ENCODE measurements at regions not wholly inside any gene's neighbourhood (a gene's known extent, or its start where the extent isn't known, plus 50 kb on each side); places are given as distances from the start of the nearest gene placed in this dataset.

DNA sequence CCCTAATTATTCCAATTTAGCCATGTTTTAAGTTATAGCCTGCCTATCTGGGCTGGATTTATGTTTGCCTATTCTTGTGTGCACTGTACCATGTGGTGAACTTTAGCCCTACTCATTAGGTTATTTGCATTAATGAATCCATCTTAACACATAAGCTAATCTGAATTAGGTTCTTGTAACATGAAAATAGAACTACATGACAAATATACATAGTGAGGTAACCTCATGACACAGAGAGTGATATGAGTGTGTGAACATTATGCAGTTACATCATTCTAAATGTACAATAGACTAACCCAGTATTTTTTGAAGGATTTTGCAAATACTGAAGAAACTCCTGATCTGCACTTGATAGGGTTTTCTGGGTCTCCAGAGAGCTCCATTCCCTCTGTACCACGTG lies 733.7 kb upstream of the CITED2 start:
- no peak for DNase-seq

DNA sequence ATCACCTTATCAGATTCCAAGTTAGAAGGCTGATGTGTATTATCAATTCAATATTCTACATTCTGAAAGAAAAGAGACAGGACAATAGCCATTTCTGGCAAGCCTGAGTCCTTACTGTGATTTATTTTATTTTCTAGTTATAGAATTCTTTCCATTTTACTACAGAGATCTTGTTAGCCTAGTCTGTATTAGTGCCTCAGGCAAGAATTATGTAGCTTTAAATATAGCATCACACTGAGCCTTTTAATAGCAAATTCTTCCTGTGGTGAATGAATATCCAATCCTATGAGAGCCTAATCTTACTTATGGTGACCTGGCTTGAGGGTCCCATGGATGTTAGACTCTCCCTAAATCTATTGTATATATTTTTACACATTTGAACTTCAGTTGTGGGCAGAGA lies 732.8 kb upstream of the CITED2 start:
- no peak for DNase-seq

DNA sequence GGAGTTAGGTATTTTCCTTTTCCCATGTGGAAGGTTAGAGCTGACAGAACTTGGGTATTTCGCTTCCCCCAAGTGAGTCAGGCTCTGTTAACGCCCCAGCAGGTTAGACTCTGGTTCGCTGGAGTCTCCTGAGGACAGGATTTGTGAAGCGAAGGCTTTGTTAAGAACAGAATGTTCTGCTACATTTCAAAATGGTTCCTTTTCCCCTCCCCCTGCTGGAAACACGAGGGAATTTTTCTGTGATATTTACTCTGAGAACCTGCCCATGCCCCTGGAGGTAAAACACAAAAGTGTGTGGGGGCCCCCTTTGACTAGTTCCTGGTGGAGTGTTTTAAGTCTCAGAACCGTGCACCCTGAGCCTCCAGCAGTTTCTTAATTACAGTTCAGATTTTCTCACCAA lies 731.4 kb upstream of the CITED2 start:
- DNase-seq: no peak

DNA sequence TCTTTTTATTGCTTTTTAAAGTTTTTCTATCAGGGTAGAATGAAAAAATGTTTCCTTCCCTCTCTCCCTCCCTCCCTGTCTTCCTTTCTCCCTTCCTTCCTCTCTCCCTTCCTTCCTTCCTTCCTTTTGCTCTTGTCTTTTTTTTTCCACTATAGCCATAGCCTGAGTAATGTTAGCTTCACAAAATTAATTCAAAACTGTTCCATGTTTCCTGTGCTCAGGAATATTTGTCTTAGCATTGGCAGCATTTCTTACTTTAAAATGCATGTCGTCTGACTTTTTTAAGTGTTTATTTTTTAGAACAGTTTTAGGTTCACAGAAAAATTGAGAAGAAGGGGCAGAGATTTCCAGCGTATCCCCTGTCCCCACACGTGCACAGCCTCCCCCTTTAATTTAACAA lies 730.8 kb upstream of the CITED2 start:
- DNase-seq: no peak

DNA sequence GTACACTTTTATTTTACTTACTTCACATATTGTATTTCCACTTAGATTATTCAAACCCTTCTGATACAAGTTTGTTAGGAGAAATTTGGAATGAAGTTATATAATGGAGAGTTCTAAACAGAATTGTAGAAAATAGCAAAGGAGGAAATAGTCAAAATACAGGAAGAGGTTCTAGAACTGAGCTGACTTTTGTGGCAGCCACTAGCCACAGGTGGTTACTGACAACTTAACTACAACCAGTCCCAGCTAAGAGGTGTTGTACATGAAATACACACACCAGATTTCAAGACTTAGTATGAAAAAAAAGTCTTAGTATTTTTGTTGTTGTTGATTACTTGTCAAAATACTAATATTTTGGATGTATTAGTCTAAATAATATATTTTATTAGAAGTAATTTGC lies 727.4 kb upstream of the CITED2 start:
- DNase-seq: no peak

DNA sequence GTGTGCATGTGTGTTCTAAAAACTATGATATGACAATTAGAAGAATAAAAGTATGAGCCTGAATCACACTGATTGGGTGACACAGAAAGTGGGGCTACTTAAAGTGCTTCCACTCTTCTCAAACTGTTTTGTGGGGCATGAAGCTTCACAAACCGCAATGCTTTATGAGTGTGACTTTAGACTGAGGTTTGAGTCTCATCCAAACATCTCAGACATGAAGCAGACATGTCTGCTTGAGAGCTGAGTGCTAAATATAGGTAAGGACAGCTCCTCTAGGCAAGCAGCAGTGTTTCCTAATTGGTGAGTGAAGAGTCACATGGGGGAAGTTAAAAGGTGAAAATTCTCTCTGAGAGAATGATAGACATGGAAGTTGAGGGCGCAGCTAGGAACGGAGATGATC lies 726.9 kb upstream of the CITED2 start:
- no peak for DNase-seq

DNA sequence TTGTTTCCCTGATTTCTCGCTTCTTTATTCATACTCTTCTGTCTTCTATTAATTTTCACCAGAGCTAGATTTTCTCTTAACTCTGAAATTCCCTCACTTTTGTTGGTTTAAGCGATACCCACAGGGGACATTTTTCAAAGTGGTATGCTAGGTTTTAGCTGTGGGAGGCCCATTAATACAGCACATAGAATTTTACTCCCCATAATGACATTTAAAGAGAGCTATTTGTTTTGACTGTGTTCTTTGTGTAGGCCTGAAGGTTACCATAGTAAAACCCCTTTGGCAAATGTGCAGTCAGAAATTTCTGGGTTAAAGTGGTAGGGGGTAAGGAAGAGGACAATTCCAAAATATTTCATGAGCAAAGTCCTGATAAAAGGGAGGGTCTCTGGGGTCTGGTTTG lies 721.1 kb upstream of the CITED2 start:
- no peak for DNase-seq

DNA sequence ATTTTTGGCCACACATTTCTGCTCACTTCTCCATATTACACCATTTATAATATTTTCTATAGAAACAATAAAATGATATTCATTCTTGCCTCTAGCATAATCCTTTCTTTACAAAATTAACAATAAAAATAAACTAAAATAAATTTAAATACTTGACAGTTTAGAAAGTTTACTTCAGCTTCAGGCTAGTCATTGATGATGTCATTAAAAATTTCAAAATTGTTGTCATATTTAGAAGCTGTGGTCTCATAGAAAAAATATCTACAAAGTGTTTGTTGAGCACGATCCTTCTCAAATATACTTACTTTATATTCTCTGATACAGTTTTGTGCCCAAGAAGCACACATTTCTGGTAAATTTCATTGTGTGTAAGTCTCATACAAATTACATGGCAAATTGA lies 717.4 kb upstream of the CITED2 start:
- no peak for DNase-seq

DNA sequence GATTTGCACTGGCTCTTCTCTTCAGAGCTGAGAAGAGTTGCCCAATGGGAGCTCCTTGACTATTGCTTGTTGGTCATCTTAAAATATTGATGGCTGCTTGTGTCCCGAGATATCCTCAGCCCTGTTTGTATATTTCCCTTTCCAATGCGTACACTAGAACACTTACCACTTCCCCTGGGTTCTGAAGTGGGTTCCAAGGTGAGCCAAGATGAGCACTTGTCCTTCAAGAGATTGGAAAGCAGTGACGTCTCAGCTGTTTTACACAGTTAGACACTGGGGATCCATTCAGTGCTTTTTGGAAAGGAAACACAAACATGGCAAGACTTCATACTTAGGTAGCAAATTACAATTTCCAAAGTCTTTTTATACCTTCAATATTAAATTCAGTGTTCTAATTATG lies 716.4 kb upstream of the CITED2 start:
- DNase-seq: no peak

DNA sequence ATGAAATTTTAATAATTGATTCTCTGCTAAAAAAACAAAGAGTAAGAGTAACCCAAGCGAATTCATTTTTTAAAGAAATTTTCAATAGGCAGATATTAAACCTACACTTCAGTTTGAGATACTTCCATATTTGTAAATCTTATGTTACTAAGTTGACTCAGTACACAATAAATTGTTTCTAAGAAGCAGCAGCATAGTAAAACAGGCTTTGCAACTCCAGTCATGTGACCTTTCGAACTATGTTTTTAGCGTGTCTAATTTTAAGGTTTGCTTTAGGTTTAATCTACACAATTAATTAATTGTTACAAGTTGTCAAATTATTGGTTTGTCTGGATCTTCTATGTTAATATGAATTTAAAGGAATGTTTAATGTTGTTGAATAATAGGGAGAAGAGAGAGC lies 708.9 kb upstream of the CITED2 start:
- no peak for DNase-seq

DNA sequence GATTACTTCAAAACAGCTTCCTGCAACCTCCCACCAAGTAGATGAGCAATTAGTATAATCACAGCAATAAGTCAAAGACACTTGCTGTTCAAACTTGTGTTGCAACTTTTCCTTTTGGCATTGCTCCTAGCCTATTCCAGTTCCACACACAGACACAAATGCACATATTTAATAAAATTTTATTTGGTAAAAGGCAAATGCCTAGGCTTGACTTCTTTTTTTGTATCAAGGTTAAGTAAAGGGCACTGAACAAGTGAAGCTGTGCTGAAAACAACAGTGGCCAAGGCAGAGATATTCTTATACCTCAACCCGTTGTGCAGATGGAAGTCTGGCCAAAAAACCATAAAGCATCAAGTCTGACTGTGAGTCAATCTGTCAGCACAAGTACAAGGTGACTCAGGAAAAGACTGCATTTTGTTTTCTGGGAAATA lies 708.4 kb upstream of the CITED2 start:
- DNase-seq: no peak

DNA sequence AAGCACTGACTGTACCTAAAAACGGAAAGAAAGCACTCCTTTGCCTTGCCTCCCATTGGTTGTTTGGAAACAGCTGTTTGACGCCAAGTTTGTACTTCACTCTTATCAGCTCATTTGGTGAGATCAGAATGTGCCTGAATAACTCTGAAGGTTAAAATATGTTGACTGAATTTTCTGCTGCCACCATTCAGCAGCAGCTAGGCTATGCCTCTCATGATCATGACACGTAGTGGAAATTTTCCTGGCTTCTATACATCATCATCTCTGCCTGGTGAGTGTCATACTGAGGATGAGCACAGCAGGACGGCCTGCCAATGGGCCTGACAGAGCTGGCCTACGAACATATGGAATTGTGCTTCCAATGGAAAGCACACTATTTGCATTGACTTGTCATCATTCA lies 704.9 kb upstream of the CITED2 start:
- DNase-seq: no peak

DNA sequence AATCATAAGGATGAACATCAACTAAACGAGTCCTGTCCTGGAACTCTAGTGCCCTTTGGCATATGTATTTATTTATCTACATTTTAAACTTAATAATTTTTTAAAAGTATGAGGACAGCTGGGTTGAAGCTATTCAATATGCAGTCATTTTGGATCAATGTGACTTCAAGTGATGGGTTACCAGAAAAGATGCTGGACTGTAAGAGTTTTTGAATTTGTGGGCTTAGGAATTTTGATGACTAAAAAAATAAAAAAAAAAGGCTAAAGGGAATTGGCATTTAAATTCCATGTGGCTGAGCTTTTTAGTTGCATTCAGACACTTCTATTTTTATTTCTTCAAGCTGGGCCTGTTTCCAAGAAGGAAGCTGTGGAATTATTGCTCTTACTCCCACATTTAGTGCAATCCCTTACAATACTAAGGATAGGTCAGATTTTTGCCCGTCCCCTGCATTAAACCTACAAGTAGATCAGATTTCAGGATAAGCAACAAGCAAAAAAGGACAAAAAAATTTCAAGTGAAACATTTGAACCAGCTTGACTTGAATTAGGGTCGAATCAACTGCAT lies 704.2 kb upstream of the CITED2 start:
- DNase-seq: no peak

DNA sequence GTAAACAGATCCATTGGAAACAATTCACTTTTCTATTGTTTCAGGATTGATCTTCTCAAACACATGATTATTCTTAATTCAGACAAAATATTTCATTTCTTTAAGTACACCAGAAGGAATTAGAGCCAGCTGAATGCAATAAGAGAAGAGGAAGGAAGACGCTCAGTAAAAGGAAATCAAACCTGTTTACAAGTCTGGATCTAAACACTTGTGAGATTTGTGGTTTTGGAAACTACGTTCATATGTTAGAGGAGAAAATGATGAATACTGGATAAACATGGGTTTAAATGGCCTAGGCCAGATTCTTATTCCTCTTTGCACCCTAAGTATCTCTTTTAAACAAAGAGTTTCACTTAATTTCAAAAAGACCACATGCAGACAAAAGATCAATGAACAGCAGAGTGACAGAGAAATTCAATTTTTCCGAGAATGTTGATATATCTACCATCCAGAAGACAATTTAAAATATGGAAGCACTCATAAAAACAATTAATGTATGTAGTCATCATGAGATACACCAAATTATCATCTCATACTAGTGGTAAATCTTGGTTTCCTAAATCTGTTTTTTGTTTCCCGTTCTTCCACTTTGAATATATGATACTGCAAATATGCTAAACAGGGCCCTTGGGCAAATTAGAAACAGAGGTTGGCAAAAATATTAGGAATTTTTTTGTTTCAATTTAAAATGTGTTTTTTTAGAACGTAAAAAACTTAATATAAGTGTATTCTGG lies 703.5 kb upstream of the CITED2 start:
- DNase-seq: no peak

DNA sequence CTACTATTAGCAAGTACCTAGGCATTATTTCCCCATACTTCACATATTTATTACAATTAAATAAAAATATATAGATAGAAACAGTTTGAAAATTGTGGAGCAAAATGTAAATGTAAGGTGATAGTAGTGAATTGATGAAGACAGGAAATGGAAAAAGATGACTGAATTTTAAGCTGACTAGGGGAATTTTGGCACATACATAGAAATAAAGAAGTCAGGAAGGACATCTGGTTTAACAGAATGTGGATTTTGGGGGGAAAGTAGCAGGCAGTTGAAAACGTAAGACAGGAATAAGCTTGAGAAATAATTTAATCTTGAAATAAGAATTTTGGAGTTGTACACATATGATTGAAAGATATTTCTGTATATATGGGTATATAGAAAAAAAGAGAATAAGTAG lies 701.7 kb upstream of the CITED2 start:
- DNase-seq: no peak

DNA sequence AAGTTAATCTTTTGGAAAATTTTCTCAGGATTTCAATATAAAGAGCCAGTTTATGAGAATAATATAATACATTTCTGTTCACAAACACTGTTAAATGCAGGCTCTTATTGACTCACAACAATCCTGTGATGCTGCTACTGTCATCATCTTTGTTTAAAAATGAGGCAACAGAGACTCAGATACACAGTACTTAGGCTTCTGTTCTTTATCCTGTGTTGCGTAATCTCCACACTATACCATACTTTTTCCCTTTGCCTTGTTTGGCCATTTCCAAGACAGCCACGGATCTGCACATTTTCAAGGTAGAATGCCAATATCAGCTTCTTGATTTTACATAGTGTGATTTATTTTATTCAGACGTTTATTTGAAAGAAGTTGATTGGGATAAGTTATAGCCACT lies 699.0 kb upstream of the CITED2 start:
- DNase-seq: no peak

DNA sequence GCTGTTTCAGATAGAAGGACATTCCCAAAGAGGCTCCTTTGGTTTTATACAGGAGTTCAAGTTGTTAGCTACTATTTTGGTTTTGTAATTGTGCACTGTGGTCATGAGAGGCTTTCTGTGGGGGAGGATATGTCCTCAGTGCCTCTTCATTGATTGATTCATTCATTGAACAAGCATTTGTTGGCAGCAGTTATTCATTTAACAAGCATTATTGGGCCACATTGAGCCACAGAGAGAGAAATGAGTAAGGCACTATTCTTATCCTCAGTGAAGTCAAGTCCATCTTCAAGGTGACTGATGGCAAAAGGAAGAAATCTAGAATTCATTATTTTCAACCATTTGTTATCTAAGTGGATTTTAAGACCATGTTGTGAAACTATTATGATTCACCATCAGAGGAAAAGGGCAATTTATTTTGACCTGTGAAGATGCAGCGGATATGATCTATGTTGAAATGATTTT lies 697.2 kb upstream of the CITED2 start:
- DNase-seq: no peak

DNA sequence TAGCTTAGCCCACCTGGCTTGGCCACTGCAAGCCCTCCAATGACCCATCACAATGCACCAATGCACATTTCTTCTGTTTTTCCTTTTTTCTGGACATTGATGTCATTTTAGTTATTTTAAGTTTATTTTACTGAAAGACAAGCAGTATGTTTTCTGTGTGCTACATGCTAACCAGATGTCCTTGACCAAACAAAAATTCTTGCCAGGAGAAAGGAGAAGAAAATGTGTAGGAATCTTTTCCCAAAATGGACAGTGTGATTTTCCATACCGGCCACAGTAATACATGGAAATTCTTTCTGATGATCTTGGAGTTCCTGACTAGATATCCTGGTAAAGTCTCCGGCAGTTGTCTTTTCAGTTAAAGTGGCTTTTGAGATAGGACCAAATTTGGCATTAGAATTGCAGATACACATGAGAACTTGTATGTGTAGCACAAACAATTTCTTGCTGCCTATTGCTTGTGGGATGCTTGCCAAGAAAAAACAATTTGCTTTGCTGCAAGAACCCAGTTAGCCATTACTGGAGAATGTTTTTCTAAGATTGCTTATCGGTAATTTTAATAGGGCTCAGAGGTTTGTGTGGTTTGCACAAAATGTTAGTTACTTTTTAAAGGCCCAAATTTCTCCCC lies 696.5 kb upstream of the CITED2 start:
- no peak for DNase-seq

DNA sequence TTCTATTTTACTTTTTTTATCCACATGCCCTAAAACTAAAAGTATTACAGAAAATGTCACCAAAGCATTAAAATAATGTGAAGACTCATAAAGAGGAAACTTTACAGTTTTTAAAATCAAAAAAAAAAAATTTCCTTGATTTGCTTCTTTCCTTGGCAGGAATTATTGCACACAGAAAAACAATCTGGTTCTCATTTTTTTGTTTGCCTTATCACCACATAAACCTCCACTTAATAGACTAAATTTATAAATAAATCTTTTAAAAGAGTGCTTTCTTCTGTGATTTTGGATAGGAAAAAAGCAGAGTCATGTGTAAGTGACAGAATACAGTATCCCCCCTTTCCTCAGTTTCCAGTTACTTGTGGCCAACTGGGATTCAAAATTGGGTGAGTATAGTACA lies 695.1 kb upstream of the CITED2 start:
- DNase-seq: no peak

DNA sequence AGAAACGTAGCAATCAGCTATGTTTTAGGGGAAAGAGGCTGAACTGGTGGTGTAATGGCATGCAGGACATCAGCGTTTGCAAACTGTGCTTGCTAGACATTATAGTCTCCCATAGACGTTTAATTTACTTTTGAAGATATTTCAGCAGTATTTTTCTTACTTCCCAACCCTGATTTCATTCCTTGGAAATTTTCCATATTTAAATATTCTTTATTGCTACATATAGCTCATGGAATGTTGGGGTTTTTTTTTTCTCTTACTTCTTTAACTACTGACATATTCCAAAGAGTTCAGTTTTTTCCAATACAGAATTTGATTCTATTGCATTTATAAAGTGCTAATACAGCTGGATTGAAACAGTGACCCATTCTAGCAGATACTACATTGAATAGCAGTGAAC lies 694.4 kb upstream of the CITED2 start:
- DNase-seq: no peak

DNA sequence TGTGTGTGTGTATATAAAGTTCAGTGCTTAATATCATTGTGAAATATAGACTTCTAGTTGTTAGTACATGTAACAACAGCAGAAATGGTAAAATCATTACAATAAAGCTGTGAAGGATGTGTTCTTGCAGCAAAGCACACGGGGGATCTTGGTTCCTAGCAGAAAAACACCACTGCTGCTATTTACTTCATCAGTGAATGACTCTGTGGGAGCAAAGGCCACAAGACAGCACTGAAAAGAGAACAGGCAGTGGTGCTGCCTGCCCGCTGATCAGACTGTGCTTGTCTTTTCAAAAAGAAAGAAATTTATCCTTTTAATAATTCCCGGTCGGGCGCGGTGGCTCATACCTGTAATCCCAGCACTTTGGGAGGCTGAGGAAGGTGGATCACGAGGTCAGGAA lies 689.9 kb upstream of the CITED2 start:
- no peak for DNase-seq

DNA sequence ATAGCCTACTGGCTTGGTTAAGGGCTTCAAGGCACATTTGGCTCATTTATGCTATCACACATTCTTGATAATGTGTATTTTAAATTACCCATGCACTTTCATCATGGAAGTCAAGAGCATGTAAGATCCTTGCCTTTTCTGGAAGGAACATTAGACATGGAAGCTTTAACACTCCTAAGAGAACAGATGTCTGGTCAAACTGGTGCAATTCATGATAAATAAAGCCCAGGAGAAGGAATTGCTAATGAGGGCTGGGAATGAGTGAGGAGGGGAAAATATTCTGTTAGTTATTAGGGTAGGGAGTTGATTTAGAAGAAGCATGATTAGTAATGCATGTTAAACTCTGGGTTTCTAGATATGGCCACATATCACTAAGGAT lies 688.6 kb upstream of the CITED2 start:
- DNase-seq: no peak

DNA sequence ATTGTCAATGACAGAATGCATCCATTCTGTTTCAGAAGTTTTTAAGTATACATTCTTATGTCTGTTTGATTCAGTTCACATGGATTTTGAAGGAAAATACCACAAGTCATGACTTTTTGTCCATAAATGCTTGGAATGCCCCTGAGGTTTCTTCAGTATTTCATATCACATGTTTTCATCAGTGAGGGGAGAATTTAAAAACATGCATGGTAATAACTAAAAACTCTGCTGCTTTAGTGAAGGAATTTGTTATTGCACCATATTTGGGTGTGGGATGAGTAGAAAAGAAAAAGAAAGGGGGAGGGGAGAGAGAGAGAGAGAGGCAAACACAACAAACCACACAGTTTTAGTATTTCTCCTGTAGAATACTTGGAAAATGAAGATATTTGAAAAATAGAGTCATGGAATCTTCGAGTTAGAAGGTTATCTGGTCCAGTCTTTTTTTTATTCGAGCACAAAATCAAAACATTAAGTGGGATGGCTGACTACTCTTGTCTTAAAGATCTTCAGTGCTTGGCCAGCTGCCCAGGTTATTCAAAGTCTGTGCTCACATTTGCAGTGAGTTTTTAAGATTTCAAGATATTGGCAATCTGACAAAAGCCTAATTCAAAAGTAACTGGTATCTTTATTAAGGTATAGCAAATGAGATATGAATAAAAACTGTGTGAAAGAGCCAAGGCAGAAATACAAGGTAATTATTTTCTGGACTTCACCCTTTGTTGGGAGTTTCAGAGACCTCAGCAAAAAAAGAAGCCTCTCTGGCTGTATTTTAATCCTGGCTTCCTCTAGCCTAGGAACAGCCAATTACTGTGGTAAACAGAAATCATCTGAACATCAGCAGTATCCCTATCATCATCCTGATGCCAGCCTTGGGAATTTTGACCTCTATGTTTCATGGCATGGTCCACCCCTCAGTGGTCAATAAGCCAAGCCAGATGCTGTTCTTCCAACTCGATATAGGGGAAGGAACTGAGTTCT lies 687.9 kb upstream of the CITED2 start:
- no peak for DNase-seq
